Fibroblast of lung (primary cell): ENCODE measurements at regions not wholly inside any gene's neighbourhood (a gene's known extent, or its start where the extent isn't known, plus 50 kb on each side); places are given as distances from the start of the nearest gene placed in this dataset.

ENCODE experiments used
- DNase-seq, 2 donors: peaks; one replicate each; pipeline versions ENCODE4 v3.0.0 to v3.0.0-alpha.2; 2010; ENCODE audit warnings: low read depth in 2 of 2
- H2AFZ ChIP-seq: 2 replicates; pipeline ENCODE4 v1.5.1; 2012; ENCODE audit warnings: low read length, control low read depth, inconsistent platforms
- H3K27ac ChIP-seq: 2 replicates; pipeline ENCODE4 v1.5.1; 2011; ENCODE audit warnings: low read length, control low read depth; ENCODE audit not compliant: insufficient read depth
- H3K27me3 ChIP-seq: 2 replicates; pipeline ENCODE4 v1.5.1; 2011; ENCODE audit warnings: mild to moderate bottlenecking, low read length; ENCODE audit not compliant: control insufficient read depth, insufficient read depth
- H3K36me3 ChIP-seq: 2 replicates; pipeline ENCODE4 v1.5.1; 2011; ENCODE audit warnings: low read length; ENCODE audit not compliant: control insufficient read depth, insufficient read depth
- H3K4me1 ChIP-seq: 2 replicates; pipeline ENCODE4 v1.5.1; 2011; ENCODE audit warnings: low read length; ENCODE audit not compliant: control insufficient read depth, insufficient read depth; ENCODE audit errors: extremely low read depth
- H3K4me2 ChIP-seq: 2 replicates; pipeline ENCODE4 v1.5.1; 2011; ENCODE audit warnings: low read length, control low read depth; ENCODE audit not compliant: insufficient read depth; ENCODE audit errors: extremely low read depth
- H3K4me3 ChIP-seq, 4 experiments: fragments of 200-600 bp in 1 of 4; sonication (generic) in 1 of 4; replicated peaks in 1 of 4; 2 replicates each; pipeline ENCODE4 v1.5.1; 2011 to 2016; ENCODE audit warnings: low read length in 4 of 4, low read depth in 3 of 4, mild to moderate bottlenecking in 3 of 4, control low read depth in 2 of 4, inconsistent platforms in 1 of 4, mixed read lengths in 1 of 4; ENCODE audit not compliant: insufficient read depth in 1 of 4; ENCODE audit errors: control extremely low read depth in 1 of 4
- H3K79me2 ChIP-seq: 2 replicates; pipeline ENCODE4 v1.5.1; 2012; ENCODE audit warnings: mild to moderate bottlenecking, low read length, inconsistent platforms; ENCODE audit not compliant: control insufficient read depth, insufficient read depth
- H3K9ac ChIP-seq: 2 replicates; pipeline ENCODE4 v1.5.1; 2011; ENCODE audit warnings: mild to moderate bottlenecking, low read length, control low read depth; ENCODE audit not compliant: insufficient read depth
- H3K9me3 ChIP-seq: 2 replicates; pipeline ENCODE4 v1.5.1; 2012; ENCODE audit warnings: low read depth, low read length; ENCODE audit not compliant: control insufficient read depth, insufficient read depth
- H4K20me1 ChIP-seq: 2 replicates; pipeline ENCODE4 v1.5.1; 2011; ENCODE audit warnings: low read length; ENCODE audit not compliant: control insufficient read depth, insufficient read depth; ENCODE audit errors: extremely low read depth
- CTCF ChIP-seq, 2 donors: IDR thresholded peaks in 1 of 2; conservative IDR thresholded peaks in 1 of 2; 1 replicate in 1 of 2; 2 replicates in 1 of 2; pipeline ENCODE4 v1.5.1; 2011 to 2012; ENCODE audit warnings: low read length in 2 of 2, control low read depth in 1 of 2, inconsistent platforms in 1 of 2, low read depth in 1 of 2, mild to moderate bottlenecking in 1 of 2
- EZH2 ChIP-seq: IDR thresholded peaks from 2 replicates; pipeline ENCODE4 v1.5.1; 2012; ENCODE audit warnings: low read length, control low read depth, mild to moderate bottlenecking; ENCODE audit errors: missing control alignments

GRCh38 chr16:79823639-79824038 is 223.1 kb upstream of the MAF start:
- no peak for TF ChIP-seq EZH2
- no peak for TF ChIP-seq CTCF (conservative IDR thresholded peaks at IDR 0.05 in 1 of 2, IDR thresholded peaks at IDR 0.05 in 1 of 2; ENCODE audit: low read depth in 1 of 2, low read length in 2 of 2)
- Histone ChIP-seq H4K20me1 (no peaks in the 10 kb centered on the region), H3K79me2 (no peaks in the 10 kb centered on the region), H3K9me3 (no peaks in the 10 kb centered on the region), H3K36me3 (no peaks in the 10 kb centered on the region), H3K4me3 (no peak overlapping the region), H3K9ac (no peak overlapping the region), H3K27me3 (no peaks in the 10 kb centered on the region), H3K4me1 (no peaks in the 10 kb centered on the region), H2AFZ (no peak overlapping the region), H3K4me2 (no peak overlapping the region), H3K27ac (no peak overlapping the region)
- DNase-seq, result peak in 1 of 2 donors; percentile 34

- Histone ChIP-seq H3K4me2 (no peak overlapping the region), H3K4me1 (no peaks in the 10 kb centered on the region), H2AFZ (no peak overlapping the region), H3K36me3 (no peaks in the 10 kb centered on the region), H3K9me3 (no peaks in the 10 kb centered on the region), H3K27me3 (no peaks in the 10 kb centered on the region), H3K79me2 (no peaks in the 10 kb centered on the region), H3K9ac (no peak overlapping the region), H4K20me1 (no peaks in the 10 kb centered on the region), H3K27ac (no peak overlapping the region), H3K4me3 (no peak overlapping the region)
- DNase-seq, result no peak
- TF ChIP-seq EZH2, result no peak
Measured at GRCh38 chr16:79821911-79822310, 221.4 kb upstream of the MAF start.

- DNase-seq, result no peak
- Histone ChIP-seq H2AFZ (no peak overlapping the region), H3K9me3 (no peaks in the 10 kb centered on the region), H3K9ac (no peak overlapping the region), H3K4me3 (no peak overlapping the region), H3K79me2 (no peaks in the 10 kb centered on the region), H3K4me2 (no peak overlapping the region), H3K4me1 (no peaks in the 10 kb centered on the region), H4K20me1 (no peaks in the 10 kb centered on the region), H3K27ac (no peak overlapping the region), H3K27me3 (peaks cover 2% of the 10 kb centered on the region), H3K36me3 (no peaks in the 10 kb centered on the region)
- TF ChIP-seq CTCF (conservative IDR thresholded peaks at IDR 0.05 in 1 of 2, IDR thresholded peaks at IDR 0.05 in 1 of 2; ENCODE audit: low read depth in 1 of 2, low read length in 2 of 2) (no peak), EZH2 (no peak)
Measured at GRCh38 chr16:79816081-79816497, 215.6 kb upstream of the MAF start.
